Upper lobe of left lung (tissue), 6 donors: ENCODE measurements at regions not wholly inside any gene's neighbourhood (a gene's known extent, or its start where the extent isn't known, plus 50 kb on each side); places are given as distances from the start of the nearest gene placed in this dataset.

Experiments
- ATAC-seq, 2 donors: fragments of 200-7000 bp; cut with Tn5 transposase; one replicate each; pipeline ENCODE4 v1.9.1; 2022; ENCODE audit warnings: mild to moderate bottlenecking in 2 of 2, moderate library complexity in 2 of 2; ENCODE audit not compliant: low FRiP score in 2 of 2
- DNase-seq, 2 donors: peaks; one replicate each; pipeline ENCODE4 v3.0.0-alpha.2; 2019 to 2020
- H3K27ac ChIP-seq, 4 donors: fragments of 200-600 bp; sonication (generic); one replicate each; pipeline ENCODE4 v1.5.1; 2016 to 2019
- H3K27me3 ChIP-seq, 4 donors: fragments of 200-600 bp; sonication (generic); one replicate each; pipeline ENCODE4 v1.5.1; 2017 to 2019
- H3K36me3 ChIP-seq, 4 donors: fragments of 200-600 bp; sonication (generic); one replicate each; pipeline ENCODE4 v1.5.1; 2016 to 2019
- H3K4me1 ChIP-seq, 4 donors: fragments of 200-600 bp; sonication (generic); one replicate each; pipeline ENCODE4 v1.5.1; 2018 to 2019
- H3K4me3 ChIP-seq, 4 donors: fragments of 200-600 bp; sonication (generic); one replicate each; pipeline ENCODE4 v1.5.1; 2017 to 2019; ENCODE audit warnings: mild to moderate bottlenecking in 2 of 4, moderate library complexity in 1 of 4
- H3K9me3 ChIP-seq, 4 donors: fragments of 200-600 bp; sonication (generic); one replicate each; pipeline ENCODE4 v1.5.1; 2018 to 2019
- EP300 ChIP-seq, 4 donors: sonication (generic); formaldehyde crosslinking; IDR thresholded peaks; one replicate each; pipeline ENCODE4 v1.5.1; 2017; ENCODE audit warnings: antibody characterized with exemption in 4 of 4, control low read depth in 2 of 4
- POLR2A ChIP-seq, 4 donors: fragments of 450-650 bp; IDR thresholded peaks; one replicate each; pipeline ENCODE4 v1.5.1; 2016 to 2017; ENCODE audit warnings: antibody characterized with exemption in 4 of 4, mild to moderate bottlenecking in 2 of 4
- POLR2AphosphoS5 ChIP-seq, 2 donors: sonication (generic); formaldehyde crosslinking; IDR thresholded peaks; one replicate each; pipeline ENCODE4 v1.5.1; 2017; ENCODE audit warnings: antibody characterized with exemption in 2 of 2
- WGBS, 2 donors: methylation state at CpG; one replicate each; pipeline ENCODE4 v1.1.5; 2017 to 2018; 5-methylcytosine and 5-hydroxymethylcytosine counted together
- TF ChIP-seq, protein P1 (sequence below), 6 experiments: fragments of 450-650 bp in 4 of 6; fragments of 200-600 bp in 2 of 6; sonication (generic) in 2 of 6; IDR thresholded peaks; one replicate each; pipeline ENCODE4 v1.5.1; 2016 to 2019; ENCODE audit warnings: antibody characterized with exemption in 6 of 6
- donor health status: DM: no; HTN: no; CAD: no; lungs with moderate emphysema.
- donor health status: DM: no; HTN: yes; CAD: no; lungs with severe emphysema.

GRCh38 chr1:201761178-201761577, 67.8 kb upstream of the IPO9 start:
- Histone ChIP-seq H3K4me1 (peaks cover 0 to 15% (median 3%) of the 10 kb centered on the region in 4 donors), H3K27me3 (no peaks in the 10 kb centered on the region), H3K27ac (no peak overlapping the region), H3K36me3 (no peaks in the 10 kb centered on the region), H3K9me3 (no peaks in the 10 kb centered on the region), H3K4me3 (no peak overlapping the region)
- DNase-seq (no peak), ATAC-seq (no peak)
- whole genome bisulfite sequencing, 2 donors = 88 to 91% methylated on average over 8 of the region's 8 CpGs
- TF ChIP-seq EP300 (IDR thresholded peaks at IDR 0.05) = no peak
- no peak for TF ChIP-seq POLR2AphosphoS5 (IDR thresholded peaks at IDR 0.05)
- no peak for TF ChIP-seq POLR2A (IDR thresholded peaks at IDR 0.05)
- TF ChIP-seq, protein P1, sequence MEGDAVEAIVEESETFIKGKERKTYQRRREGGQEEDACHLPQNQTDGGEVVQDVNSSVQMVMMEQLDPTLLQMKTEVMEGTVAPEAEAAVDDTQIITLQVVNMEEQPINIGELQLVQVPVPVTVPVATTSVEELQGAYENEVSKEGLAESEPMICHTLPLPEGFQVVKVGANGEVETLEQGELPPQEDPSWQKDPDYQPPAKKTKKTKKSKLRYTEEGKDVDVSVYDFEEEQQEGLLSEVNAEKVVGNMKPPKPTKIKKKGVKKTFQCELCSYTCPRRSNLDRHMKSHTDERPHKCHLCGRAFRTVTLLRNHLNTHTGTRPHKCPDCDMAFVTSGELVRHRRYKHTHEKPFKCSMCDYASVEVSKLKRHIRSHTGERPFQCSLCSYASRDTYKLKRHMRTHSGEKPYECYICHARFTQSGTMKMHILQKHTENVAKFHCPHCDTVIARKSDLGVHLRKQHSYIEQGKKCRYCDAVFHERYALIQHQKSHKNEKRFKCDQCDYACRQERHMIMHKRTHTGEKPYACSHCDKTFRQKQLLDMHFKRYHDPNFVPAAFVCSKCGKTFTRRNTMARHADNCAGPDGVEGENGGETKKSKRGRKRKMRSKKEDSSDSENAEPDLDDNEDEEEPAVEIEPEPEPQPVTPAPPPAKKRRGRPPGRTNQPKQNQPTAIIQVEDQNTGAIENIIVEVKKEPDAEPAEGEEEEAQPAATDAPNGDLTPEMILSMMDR (IDR thresholded peaks at IDR 0.05) = no peak

GRCh38 chr1:201761871-201762270, 67.1 kb upstream of the IPO9 start:
- no peak for ATAC-seq
- H3K27me3 ChIP-seq = no peaks in the 10 kb centered on the region
- H3K36me3 ChIP-seq = no peaks in the 10 kb centered on the region
- DNase-seq = no peak
- 95 to 97% methylated on average over 4 of the region's 4 CpGs for WGBS, 2 donors
- peaks cover 0 to 15% (median 2%) of the 10 kb centered on the region in 4 donors for H3K4me1 ChIP-seq
- H3K9me3 ChIP-seq = no peaks in the 10 kb centered on the region
- H3K4me3 ChIP-seq = no peak overlapping the region
- TF ChIP-seq EP300 (IDR thresholded peaks at IDR 0.05) (no peak), POLR2A (IDR thresholded peaks at IDR 0.05) (no peak), POLR2AphosphoS5 (IDR thresholded peaks at IDR 0.05) (no peak)
- TF ChIP-seq, protein P1 (IDR thresholded peaks at IDR 0.05) = no peak
- H3K27ac ChIP-seq = no peak overlapping the region

DNA sequence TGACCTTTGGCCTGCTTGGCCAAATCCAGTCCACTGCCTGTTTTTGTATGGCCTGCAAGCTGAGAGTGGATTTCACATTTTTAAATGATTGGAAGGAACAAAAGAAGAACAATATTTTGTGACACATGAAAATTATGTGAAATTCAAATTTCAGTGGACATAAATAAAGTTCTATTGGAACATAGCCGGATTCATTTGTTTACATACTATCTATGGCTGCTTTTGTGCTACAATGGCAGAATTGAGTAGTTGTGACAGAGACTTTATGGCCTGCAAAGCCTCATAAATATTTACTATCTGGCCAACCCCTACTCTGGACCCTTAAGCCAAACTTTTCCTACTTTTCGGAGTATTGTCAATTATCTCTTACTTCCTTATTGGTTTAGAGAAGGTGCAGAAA, 66.6 kb upstream of the IPO9 start:
- Histone ChIP-seq H3K27me3 (no peaks in the 10 kb centered on the region), H3K27ac (no peak overlapping the region), H3K4me1 (peaks cover 0 to 15% (median 0%) of the 10 kb centered on the region in 4 donors), H3K9me3 (no peaks in the 10 kb centered on the region), H3K36me3 (no peaks in the 10 kb centered on the region), H3K4me3 (no peak overlapping the region)
- ATAC-seq = no peak
- no peak for TF ChIP-seq POLR2A (IDR thresholded peaks at IDR 0.05)
- 83 to 92% methylated on average over 2 of the region's 2 CpGs for WGBS, 2 donors
- no peak for DNase-seq

DNA sequence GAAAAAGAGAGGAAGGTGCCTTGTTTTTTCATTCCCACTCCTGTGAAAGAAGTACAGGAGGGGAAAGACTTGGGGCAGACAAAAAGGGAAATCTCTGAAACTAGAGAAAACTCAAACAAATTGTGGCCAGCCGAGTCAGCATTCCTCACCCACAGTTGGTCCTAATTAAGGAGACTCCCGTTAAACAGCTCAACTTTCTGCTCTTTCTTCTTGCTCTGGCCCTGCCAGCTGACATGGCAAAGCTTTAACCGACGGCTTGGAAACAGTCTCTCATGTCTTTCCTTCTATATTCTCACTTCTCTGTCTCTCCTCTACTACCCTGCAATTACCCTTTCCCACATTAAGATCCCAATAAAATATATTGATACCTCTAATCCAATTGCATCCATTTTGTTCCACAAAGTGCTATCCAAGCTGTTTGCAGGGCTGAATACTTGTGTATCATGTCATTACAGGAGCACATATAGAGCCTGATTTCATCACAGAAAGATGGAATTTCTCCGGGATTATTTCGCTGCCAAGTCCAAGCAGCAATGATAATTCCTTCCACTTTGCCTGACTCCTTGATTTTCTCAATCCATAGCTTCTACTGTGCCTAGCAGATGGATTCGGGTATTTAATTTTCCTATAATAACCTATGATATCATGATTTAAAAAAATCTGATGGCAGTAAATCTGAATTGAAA, 65.4 kb upstream of the IPO9 start:
- Histone ChIP-seq H3K9me3 (no peaks in the 10 kb centered on the region), H3K4me1 (peaks cover 0 to 15% (median 0%) of the 10 kb centered on the region in 4 donors), H3K27ac (no peak overlapping the region), H3K36me3 (no peaks in the 10 kb centered on the region), H3K4me3 (no peak overlapping the region), H3K27me3 (no peaks in the 10 kb centered on the region)
- DNase-seq (no peak), ATAC-seq (no peak)
- no peak for TF ChIP-seq POLR2A (IDR thresholded peaks at IDR 0.05)
- TF ChIP-seq, protein P1 (IDR thresholded peaks at IDR 0.05) = no peak
- no peak for TF ChIP-seq POLR2AphosphoS5 (IDR thresholded peaks at IDR 0.05)
- no peak for TF ChIP-seq EP300 (IDR thresholded peaks at IDR 0.05)
- WGBS, 2 donors = 79 to 87% methylated on average over 7 of the region's 7 CpGs

DNA sequence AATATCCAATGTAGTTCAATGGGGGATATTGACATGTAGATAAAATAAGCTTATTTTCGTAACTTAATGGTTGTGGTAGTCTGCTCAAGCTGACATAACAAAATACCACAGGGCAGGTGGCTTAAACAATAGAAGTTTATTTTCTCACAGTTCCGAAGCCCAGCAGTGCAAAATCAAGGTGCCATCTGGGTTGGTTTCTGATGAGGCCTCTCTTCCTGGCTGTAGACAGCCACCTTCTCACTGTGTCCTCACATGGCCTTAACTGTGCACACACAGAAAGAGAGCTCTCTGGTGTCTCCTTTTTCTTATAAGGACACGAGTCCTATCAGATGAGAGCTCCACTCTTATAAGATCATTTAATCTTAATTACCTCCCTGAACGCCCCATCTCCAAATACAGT, 64.8 kb upstream of the IPO9 start:
- Histone ChIP-seq H3K4me3 (no peak overlapping the region), H3K4me1 (peaks cover 0 to 15% (median 0%) of the 10 kb centered on the region in 4 donors), H3K36me3 (no peaks in the 10 kb centered on the region), H3K27ac (no peak overlapping the region), H3K9me3 (no peaks in the 10 kb centered on the region), H3K27me3 (no peaks in the 10 kb centered on the region)
- no peak for TF ChIP-seq POLR2A (IDR thresholded peaks at IDR 0.05)
- TF ChIP-seq EP300 (IDR thresholded peaks at IDR 0.05) = no peak
- TF ChIP-seq POLR2AphosphoS5 (IDR thresholded peaks at IDR 0.05) = no peak
- TF ChIP-seq, protein P1 (IDR thresholded peaks at IDR 0.05) = no peak
- ATAC-seq = no peak
- 91 to 93% methylated on average over 4 of the region's 4 CpGs for WGBS, 2 donors
- DNase-seq = no peak
